Heart left ventricle (tissue), 16 donors: ENCODE measurements at regions not wholly inside any gene's neighbourhood (a gene's known extent, or its start where the extent isn't known, plus 50 kb on each side); places are given as distances from the start of the nearest gene placed in this dataset.

Experiments
- ATAC-seq, 4 donors: fragments of 200-7000 bp; cut with Tn5 transposase; one replicate each; pipeline ENCODE4 v1.9.1; 2020 to 2022; ENCODE audit warnings: moderate library complexity in 4 of 4, mild to moderate bottlenecking in 3 of 4, moderate number of reproducible peaks in 1 of 4
- DNase-seq, 5 donors: peaks; one replicate each; pipeline ENCODE4 v3.0.0-alpha.2; 2020
- H3K27ac ChIP-seq, 12 donors: fragments of 200-600 bp; sonication (generic) in 4 of 12; one replicate each; pipeline versions ENCODE4 v1.5.0 to v1.8.0; 2016 to 2022; ENCODE audit warnings: mild to moderate bottlenecking in 2 of 12
- H3K27me3 ChIP-seq, 9 donors: fragments of 200-600 bp; sonication (generic) in 2 of 9; one replicate each; pipeline versions ENCODE4 v1.5.1 to v1.8.0; 2016 to 2022; ENCODE audit warnings: mild to moderate bottlenecking in 3 of 9
- H3K36me3 ChIP-seq, 9 donors: fragments of 200-600 bp; sonication (generic) in 2 of 9; one replicate each; pipeline versions ENCODE4 v1.5.0 to v1.8.0; 2018 to 2022; ENCODE audit warnings: mild to moderate bottlenecking in 2 of 9
- H3K4me1 ChIP-seq, 12 donors: fragments of 200-600 bp; sonication (generic) in 4 of 12; one replicate each; pipeline versions ENCODE4 v1.5.0 to v1.8.0; 2016 to 2022; ENCODE audit warnings: mild to moderate bottlenecking in 3 of 12
- H3K4me3 ChIP-seq, 12 donors: fragments of 200-600 bp; sonication (generic) in 4 of 12; one replicate each; pipeline versions ENCODE4 v1.5.0 to v1.8.0; 2017 to 2022; ENCODE audit warnings: mild to moderate bottlenecking in 9 of 12, moderate library complexity in 4 of 12
- H3K9me3 ChIP-seq, 12 donors: fragments of 200-600 bp; sonication (generic) in 4 of 12; one replicate each; pipeline versions ENCODE4 v1.5.0 to v1.8.0; 2016 to 2022; ENCODE audit warnings: mild to moderate bottlenecking in 1 of 12
- POLR2A ChIP-seq, 2 donors: fragments of 450-650 bp; IDR thresholded peaks; one replicate each; pipeline ENCODE4 v1.6.1; 2017; ENCODE audit warnings: antibody characterized with exemption in 2 of 2, mild to moderate bottlenecking in 2 of 2, moderate library complexity in 2 of 2
- WGBS, 4 donors: extraction: QIAGEN DNeasy Blood & Tissue Kit in 2 of 4; methylation state at CpG; one replicate each; pipeline versions ENCODE4 v1.1.5 to v1.1.7; 2013 to 2018; 5-methylcytosine and 5-hydroxymethylcytosine counted together
- intact Hi-C, 10 donors: fragments of 100-400 bp; cut with DNase I; formaldehyde crosslinking; loops; one replicate each; pipeline versions ENCODE4 v1.11.1 to v1.14.2; 2022
- TF ChIP-seq, protein P1 (sequence below), 12 donors: fragments of 200-600 bp; sonication (generic) in 4 of 12; IDR thresholded peaks; one replicate each; pipeline versions ENCODE4 v1.5.0 to v1.8.0; 2018 to 2022; ENCODE audit warnings: antibody characterized with exemption in 12 of 12, mild to moderate bottlenecking in 5 of 12
- donor health status: ischemic (EF 13 %, LVEDD 7.1; RV severe dilation, severe dysfunction).
- donor health status: healthy with polysubstance abuse.
- donor health status: DM: no; HTN: yes; CAD: no.
- donor health status: DM: no; HTN: no; CAD: no.
- donor health status: ischemic (EF 25% LVEDD 6.9; RV normal size, moderate dysfunction).
- donor health status: ischemic (EF 25% LVEDD 5.7; RV mildly dilated, moderate dysfunction).
- donor health status: healthy.
- donor health status: DM: yes; HTN: yes; CAD: no.
- donor health status: ischemic (EF 35%, LVEDD 5.7; RV mildly dilated, moderate dysfunction).
- donor health status: nonischemic (EF 11% LVEDD 7.7; RV severe dilation, severe dysfunction).
- donor health status: DM: yes; HTN: yes; CAD: no.
- donor health status: PGD.
- donor health status: ischemic (EF 29% LVEDD 5.4; RV normal size, mild dysfunction).
- donor health status: nonischemic (EF 23%, LVEDD 6.1; RV moderate dilation, normal function).

DNA sequence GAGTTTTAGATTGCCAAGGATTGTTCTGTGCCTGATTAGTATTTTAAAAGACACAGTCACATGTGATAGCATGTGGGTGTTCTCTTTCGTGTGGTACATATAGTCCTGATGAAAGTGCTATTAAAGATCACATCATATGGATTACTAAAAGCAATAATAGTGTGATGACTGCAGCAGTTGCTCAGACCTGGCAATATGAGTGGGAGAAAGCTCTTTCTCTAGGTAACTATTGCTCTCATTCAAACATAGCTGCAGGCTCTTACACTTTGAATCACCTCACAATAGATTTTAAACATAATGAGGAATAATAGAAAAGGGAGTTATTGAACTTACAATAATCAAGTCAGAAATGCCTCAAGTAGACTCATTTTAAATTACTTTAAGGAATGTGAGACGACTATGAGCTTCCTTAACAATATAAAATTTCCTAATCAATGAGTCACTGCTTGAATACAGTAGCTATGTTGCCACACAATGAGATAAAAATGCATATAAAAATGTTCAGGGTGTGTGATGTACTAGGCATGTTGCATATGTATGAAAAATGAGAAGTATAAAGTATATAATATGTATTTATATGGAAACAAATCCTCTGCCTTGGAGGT is 452.1 kb downstream of the TMX3 start:
- ATAC-seq (no peak), DNase-seq (no peak)
- TF ChIP-seq POLR2A (IDR thresholded peaks at IDR 0.05): no peak
- TF ChIP-seq, protein P1, sequence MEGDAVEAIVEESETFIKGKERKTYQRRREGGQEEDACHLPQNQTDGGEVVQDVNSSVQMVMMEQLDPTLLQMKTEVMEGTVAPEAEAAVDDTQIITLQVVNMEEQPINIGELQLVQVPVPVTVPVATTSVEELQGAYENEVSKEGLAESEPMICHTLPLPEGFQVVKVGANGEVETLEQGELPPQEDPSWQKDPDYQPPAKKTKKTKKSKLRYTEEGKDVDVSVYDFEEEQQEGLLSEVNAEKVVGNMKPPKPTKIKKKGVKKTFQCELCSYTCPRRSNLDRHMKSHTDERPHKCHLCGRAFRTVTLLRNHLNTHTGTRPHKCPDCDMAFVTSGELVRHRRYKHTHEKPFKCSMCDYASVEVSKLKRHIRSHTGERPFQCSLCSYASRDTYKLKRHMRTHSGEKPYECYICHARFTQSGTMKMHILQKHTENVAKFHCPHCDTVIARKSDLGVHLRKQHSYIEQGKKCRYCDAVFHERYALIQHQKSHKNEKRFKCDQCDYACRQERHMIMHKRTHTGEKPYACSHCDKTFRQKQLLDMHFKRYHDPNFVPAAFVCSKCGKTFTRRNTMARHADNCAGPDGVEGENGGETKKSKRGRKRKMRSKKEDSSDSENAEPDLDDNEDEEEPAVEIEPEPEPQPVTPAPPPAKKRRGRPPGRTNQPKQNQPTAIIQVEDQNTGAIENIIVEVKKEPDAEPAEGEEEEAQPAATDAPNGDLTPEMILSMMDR (IDR thresholded peaks at IDR 0.05): no peak
- H3K27me3 ChIP-seq: no peaks in the 10 kb centered on the region
- no peaks in the 10 kb centered on the region for H3K9me3 ChIP-seq
- no peaks in the 10 kb centered on the region for H3K36me3 ChIP-seq
- 53 to 68% (median 60%) methylated on average over 2 of the region's 2 CpGs for WGBS, 4 donors
- intact Hi-C loops: no loop called here
- H3K27ac ChIP-seq: no peak overlapping the region
- H3K4me3 ChIP-seq: no peak overlapping the region
- no peaks in the 10 kb centered on the region for H3K4me1 ChIP-seq

DNA sequence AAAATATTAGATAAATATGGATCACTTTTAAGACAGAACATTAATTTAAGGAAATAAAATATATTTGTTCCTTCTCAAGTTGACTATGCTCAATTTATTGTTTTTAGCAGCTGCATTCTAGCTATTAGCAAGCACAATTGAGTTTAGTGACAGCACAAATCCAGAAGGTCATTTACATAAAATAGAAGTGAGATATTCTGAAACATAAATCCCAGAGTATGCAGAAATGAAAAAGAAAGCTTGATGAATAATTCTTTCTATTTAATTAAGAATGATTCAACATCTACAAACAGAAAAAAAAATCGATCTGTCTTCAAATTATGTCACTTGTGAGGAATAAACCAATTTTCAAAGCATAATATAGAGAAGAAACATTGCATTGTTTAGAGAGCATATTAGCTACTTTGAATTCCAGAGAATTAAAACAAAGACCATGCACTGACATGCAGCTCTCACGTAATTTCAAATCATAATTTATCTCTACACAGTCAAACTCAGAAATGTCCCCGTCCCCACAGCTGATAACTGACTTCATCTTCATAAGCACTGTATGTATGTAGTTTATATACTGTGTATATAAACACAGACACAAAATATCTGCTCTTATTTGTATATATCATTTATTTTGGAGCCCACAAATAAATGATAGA is 458.4 kb downstream of the TMX3 start:
- Histone ChIP-seq H3K4me1 (no peaks in the 10 kb centered on the region), H3K27ac (no peak overlapping the region), H3K4me3 (no peak overlapping the region), H3K36me3 (no peaks in the 10 kb centered on the region), H3K27me3 (no peaks in the 10 kb centered on the region), H3K9me3 (peaks cover 0 to 6% (median 0%) of the 10 kb centered on the region in 12 donors)
- no peak for ATAC-seq
- 62 to 74% (median 66%) methylated on average over 3 of the region's 3 CpGs for WGBS, 4 donors
- TF ChIP-seq, protein P1 (IDR thresholded peaks at IDR 0.05): no peak
- DNase-seq: no peak
- intact Hi-C loops: no loop called here

DNA sequence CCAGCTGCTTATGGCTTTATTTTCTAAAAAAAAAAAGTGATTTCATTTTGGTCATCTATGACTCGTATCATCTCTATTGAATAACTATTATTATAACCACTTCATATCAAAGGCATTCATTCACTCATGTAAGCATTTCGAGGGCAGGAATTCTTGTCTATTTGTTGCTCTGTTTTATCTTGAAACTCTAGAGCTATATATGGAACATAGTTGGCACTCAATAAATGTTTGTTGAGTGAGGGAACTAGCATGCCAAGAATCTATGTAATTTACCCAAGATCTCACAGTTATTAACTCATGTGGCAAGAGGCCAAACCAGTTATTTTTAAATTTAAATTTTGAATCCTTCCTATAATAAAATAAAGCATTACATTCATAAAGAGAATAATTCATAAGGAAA is 470.1 kb downstream of the TMX3 start:
- no peaks in the 10 kb centered on the region for H3K27me3 ChIP-seq
- DNase-seq: no peak
- ATAC-seq: no peak
- intact Hi-C loops: no loop called here
- 27 to 37% (median 36%) methylated on average over 2 of the region's 2 CpGs for WGBS, 4 donors
- no peak overlapping the region for H3K27ac ChIP-seq
- H3K9me3 ChIP-seq: peaks cover 0 to 15% (median 0%) of the 10 kb centered on the region in 12 donors
- H3K4me1 ChIP-seq: no peaks in the 10 kb centered on the region
- no peak for TF ChIP-seq POLR2A (IDR thresholded peaks at IDR 0.05)
- TF ChIP-seq, protein P1 (IDR thresholded peaks at IDR 0.05): no peak
- H3K4me3 ChIP-seq: no peak overlapping the region
- no peaks in the 10 kb centered on the region for H3K36me3 ChIP-seq

DNA sequence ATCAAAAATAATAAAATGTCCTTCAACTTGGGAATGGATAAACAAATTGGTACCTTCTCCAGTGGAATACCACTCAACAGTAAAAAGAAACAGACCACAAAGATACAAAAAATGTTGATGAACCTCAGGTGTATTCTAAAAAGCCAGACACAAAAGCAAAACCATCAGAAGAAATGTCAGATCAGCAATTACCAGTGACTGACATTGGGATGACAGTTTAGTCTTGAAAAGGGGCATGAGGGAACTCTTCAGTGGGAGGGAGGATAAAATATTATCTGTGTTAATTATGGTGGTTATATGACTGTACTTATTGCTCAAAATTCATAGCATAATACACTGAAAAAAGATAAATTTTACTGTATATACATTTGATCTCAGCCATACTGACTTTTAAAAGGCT is 473.0 kb downstream of the TMX3 start:
- H3K4me3 ChIP-seq: no peak overlapping the region
- ATAC-seq (no peak), DNase-seq (no peak)
- H3K9me3 ChIP-seq: peaks cover 0 to 4% (median 0%) of the 10 kb centered on the region in 12 donors
- TF ChIP-seq, protein P1 (IDR thresholded peaks at IDR 0.05): no peak
- no peak for TF ChIP-seq POLR2A (IDR thresholded peaks at IDR 0.05)
- intact Hi-C loops: no loop called here
- H3K27me3 ChIP-seq: no peaks in the 10 kb centered on the region
- no peak overlapping the region for H3K27ac ChIP-seq
- H3K4me1 ChIP-seq: no peaks in the 10 kb centered on the region
- H3K36me3 ChIP-seq: no peaks in the 10 kb centered on the region
